Mesendoderm (in vitro differentiated cells): ENCODE measurements at regions not wholly inside any gene's neighbourhood (a gene's known extent, or its start where the extent isn't known, plus 50 kb on each side); places are given as distances from the start of the nearest gene placed in this dataset.
A peak's percentile ranks its signal among the peaks of the same experiment; 100 is the strongest.

ENCODE experiments used
- DNase-seq: peaks from one replicate; pipeline ENCODE4 v3.0.0; 2013
- H2AK5ac ChIP-seq: 2 replicates; pipeline ENCODE4 v1.6.1; 2013; ENCODE audit warnings: low read length, inconsistent platforms
- H2BK120ac ChIP-seq: 2 replicates; pipeline ENCODE4 v1.6.1; 2013; ENCODE audit warnings: low read depth, mild to moderate bottlenecking, low read length, moderate library complexity, mixed read lengths
- H2BK15ac ChIP-seq: replicated peaks from 2 replicates; pipeline ENCODE4 v1.6.1; 2013; ENCODE audit warnings: low read depth, mild to moderate bottlenecking, moderate library complexity
- H2BK5ac ChIP-seq: 2 replicates; pipeline ENCODE4 v1.6.1; 2013; ENCODE audit warnings: low read length, inconsistent platforms
- H3K18ac ChIP-seq: 2 replicates; pipeline ENCODE4 v1.6.1; 2013; ENCODE audit warnings: mild to moderate bottlenecking, low read length, mixed read lengths
- H3K23ac ChIP-seq: one replicate; pipeline ENCODE4 v1.6.1; 2013; ENCODE audit warnings: low read length
- H3K27ac ChIP-seq: 2 replicates; pipeline ENCODE4 v1.5.1; 2013; ENCODE audit warnings: low read depth, mild to moderate bottlenecking, inconsistent platforms, low read length, moderate library complexity
- H3K27me3 ChIP-seq: 2 replicates; pipeline ENCODE4 v1.6.1; 2013; ENCODE audit warnings: low read length, control low read depth, mild to moderate bottlenecking, inconsistent platforms; ENCODE audit not compliant: insufficient read depth, poor library complexity
- H3K36me3 ChIP-seq: 2 replicates; pipeline ENCODE4 v1.6.1; 2013; ENCODE audit warnings: low read length, inconsistent platforms; ENCODE audit not compliant: control insufficient read depth, insufficient read depth
- H3K4ac ChIP-seq: one replicate; pipeline ENCODE4 v1.6.1; 2013; ENCODE audit warnings: low read depth, mild to moderate bottlenecking, low read length, moderate library complexity
- H3K4me1 ChIP-seq: 2 replicates; pipeline ENCODE4 v1.6.1; 2013; ENCODE audit warnings: low read depth, low read length, inconsistent platforms; ENCODE audit not compliant: control insufficient read depth
- H3K4me2 ChIP-seq: 2 replicates; pipeline ENCODE4 v1.6.1; 2013; ENCODE audit warnings: low read length
- H3K4me3 ChIP-seq: 2 replicates; pipeline ENCODE4 v1.5.1; 2013; ENCODE audit warnings: mild to moderate bottlenecking, low read length
- H3K56ac ChIP-seq: one replicate; pipeline ENCODE4 v1.6.1; 2013; ENCODE audit warnings: low read length
- H3K79me1 ChIP-seq: 2 replicates; pipeline ENCODE4 v1.6.1; 2013; ENCODE audit warnings: low read length, inconsistent platforms
- H3K79me2 ChIP-seq: 2 replicates; pipeline ENCODE4 v1.6.1; 2013; ENCODE audit warnings: mild to moderate bottlenecking, low read length; ENCODE audit not compliant: control insufficient read depth, insufficient read depth
- H3K9ac ChIP-seq: 2 replicates; pipeline ENCODE4 v1.6.1; 2013; ENCODE audit warnings: low read length, inconsistent platforms
- H4K5ac ChIP-seq: one replicate; pipeline ENCODE4 v1.6.1; 2013; ENCODE audit warnings: low read length
- H4K8ac ChIP-seq: one replicate; pipeline ENCODE4 v1.6.1; 2013; ENCODE audit warnings: low read depth, mild to moderate bottlenecking, control low read depth, low read length, moderate library complexity
- WGBS: extraction: QIAGEN DNeasy Blood & Tissue Kit; methylation state at CpG from one replicate; pipeline ENCODE4 v1.1.7; 2013; ENCODE audit warnings: low lambda C conversion rate, missing lambda C conversion rate; ENCODE audit not compliant: insufficient coverage; ENCODE audit errors: extremely low coverage; 5-methylcytosine and 5-hydroxymethylcytosine counted together

GRCh38 chr3:148101061-148101460, 596.6 kb upstream of the AGTR1 start:
- Histone ChIP-seq H2BK15ac (no peak overlapping the region), H3K79me1 (no peaks in the 10 kb centered on the region), H3K36me3 (no peaks in the 10 kb centered on the region), H2BK5ac (no peak overlapping the region), H3K4me1 (no peaks in the 10 kb centered on the region), H2AK5ac (no peak overlapping the region), H3K56ac (no peak overlapping the region), H3K4me2 (no peak overlapping the region), H3K4me3 (no peak overlapping the region), H3K27me3 (no peaks in the 10 kb centered on the region), H2BK120ac (no peak overlapping the region), H3K18ac (no peak overlapping the region), H3K27ac (no peak overlapping the region), H3K23ac (no peak overlapping the region), H4K8ac (no peak overlapping the region), H3K4ac (no peak overlapping the region), H4K5ac (no peak overlapping the region), H3K79me2 (no peaks in the 10 kb centered on the region), H3K9ac (no peak overlapping the region)
- WGBS, result no CpG with 5 or more reads among the region's 1 CpG
- DNase-seq, result no peak

GRCh38 chr3:148102156-148102555, 595.5 kb upstream of the AGTR1 start:
- no CpG with 5 or more reads among the region's 1 CpG for WGBS

GRCh38 chr3:148106062-148106461, 591.6 kb upstream of the AGTR1 start:
- Histone ChIP-seq H4K8ac (no peak overlapping the region), H3K4ac (no peak overlapping the region), H2AK5ac (no peak overlapping the region), H3K36me3 (no peaks in the 10 kb centered on the region), H3K56ac (no peak overlapping the region), H3K27me3 (no peaks in the 10 kb centered on the region), H4K5ac (no peak overlapping the region), H3K4me2 (no peak overlapping the region), H3K27ac (no peak overlapping the region), H3K79me2 (no peaks in the 10 kb centered on the region), H3K18ac (no peak overlapping the region), H2BK15ac (no peak overlapping the region), H3K79me1 (no peaks in the 10 kb centered on the region), H3K4me1 (no peaks in the 10 kb centered on the region), H3K4me3 (no peak overlapping the region), H3K9ac (no peak overlapping the region), H3K23ac (no peak overlapping the region), H2BK5ac (no peak overlapping the region), H2BK120ac (no peak overlapping the region)
- no CpG with 5 or more reads among the region's 2 CpGs for WGBS
- no peak for DNase-seq

More at GRCh38 chr3:148102156-148102555, 595.5 kb upstream of the AGTR1 start:
- Histone ChIP-seq H2AK5ac (no peak overlapping the region), H3K4me3 (no peak overlapping the region), H3K56ac (no peak overlapping the region), H3K4me2 (no peak overlapping the region), H3K4me1 (no peaks in the 10 kb centered on the region), H2BK15ac (no peak overlapping the region), H3K27me3 (no peaks in the 10 kb centered on the region), H3K79me1 (no peaks in the 10 kb centered on the region), H3K9ac (no peak overlapping the region), H3K79me2 (no peaks in the 10 kb centered on the region), H2BK120ac (no peak overlapping the region), H3K4ac (no peak overlapping the region), H4K8ac (no peak overlapping the region), H3K27ac (no peak overlapping the region), H2BK5ac (no peak overlapping the region), H3K23ac (no peak overlapping the region), H3K36me3 (no peaks in the 10 kb centered on the region), H3K18ac (no peak overlapping the region), H4K5ac (no peak overlapping the region)
- no peak for DNase-seq

GRCh38 chr3:148126956-148127355, 570.7 kb upstream of the AGTR1 start:
- Histone ChIP-seq H3K9ac (no peak overlapping the region), H3K27me3 (no peaks in the 10 kb centered on the region), H2BK5ac (no peak overlapping the region), H4K8ac (no peak overlapping the region), H3K4me1 (no peaks in the 10 kb centered on the region), H3K79me1 (no peaks in the 10 kb centered on the region), H3K4ac (no peak overlapping the region), H4K5ac (no peak overlapping the region), H2BK15ac (no peak overlapping the region), H3K36me3 (no peaks in the 10 kb centered on the region), H2BK120ac (no peak overlapping the region), H3K27ac (no peak overlapping the region), H3K4me3 (no peak overlapping the region), H3K18ac (no peak overlapping the region), H3K79me2 (no peaks in the 10 kb centered on the region), H2AK5ac (no peak overlapping the region), H3K23ac (no peak overlapping the region), H3K4me2 (no peak overlapping the region), H3K56ac (no peak overlapping the region)
- no CpG with 5 or more reads among the region's 2 CpGs for WGBS
- DNase-seq, result no peak

GRCh38 chr3:148128136-148128535, 569.6 kb upstream of the AGTR1 start:
- no peak overlapping the region for H3K23ac ChIP-seq
- H3K79me2 ChIP-seq, result no peaks in the 10 kb centered on the region
- H3K4ac ChIP-seq, result no peak overlapping the region
- H3K4me2 ChIP-seq, result no peak overlapping the region
- no peaks in the 10 kb centered on the region for H3K27me3 ChIP-seq
- H3K27ac ChIP-seq, result no peak overlapping the region
- no peak overlapping the region for H2AK5ac ChIP-seq
- H2BK120ac ChIP-seq, result no peak overlapping the region
- no peak overlapping the region for H2BK15ac ChIP-seq
- no peak overlapping the region for H4K8ac ChIP-seq
- H2BK5ac ChIP-seq, result no peak overlapping the region
- no peak overlapping the region for H4K5ac ChIP-seq
- no peak overlapping the region for H3K18ac ChIP-seq
- no peaks in the 10 kb centered on the region for H3K79me1 ChIP-seq
- DNase-seq, result peak; percentile 22
- no peaks in the 10 kb centered on the region for H3K36me3 ChIP-seq
- no peak overlapping the region for H3K4me3 ChIP-seq
- WGBS, result no CpG with 5 or more reads among the region's 3 CpGs
- H3K56ac ChIP-seq, result no peak overlapping the region
- no peaks in the 10 kb centered on the region for H3K4me1 ChIP-seq
- H3K9ac ChIP-seq, result no peak overlapping the region

- Histone ChIP-seq H3K18ac (no peak overlapping the region), H3K36me3 (no peaks in the 10 kb centered on the region), H3K4ac (no peak overlapping the region), H4K5ac (no peak overlapping the region), H3K27me3 (no peaks in the 10 kb centered on the region), H3K27ac (no peak overlapping the region), H4K8ac (no peak overlapping the region), H3K4me1 (no peaks in the 10 kb centered on the region), H2AK5ac (no peak overlapping the region), H3K56ac (no peak overlapping the region), H3K79me1 (no peaks in the 10 kb centered on the region), H3K4me2 (no peak overlapping the region), H2BK5ac (no peak overlapping the region), H3K23ac (no peak overlapping the region), H3K4me3 (no peak overlapping the region), H2BK15ac (no peak overlapping the region), H3K9ac (no peak overlapping the region), H2BK120ac (no peak overlapping the region), H3K79me2 (no peaks in the 10 kb centered on the region)
- no CpG with 5 or more reads among the region's 3 CpGs for WGBS
- no peak for DNase-seq
Measured at GRCh38 chr3:148131990-148132638, 565.6 kb upstream of the AGTR1 start.
